PC-9 (cell line): ENCODE measurements at regions not wholly inside any gene's neighbourhood (a gene's known extent, or its start where the extent isn't known, plus 50 kb on each side); places are given as distances from the start of the nearest gene placed in this dataset.

Source experiments
- CTCF ChIP-seq: fragments of 200-600 bp; sonication (generic); conservative IDR thresholded peaks from 2 replicates; pipeline ENCODE4 v1.6.1; 2017; ENCODE audit warnings: mixed run types, antibody characterized with exemption, mild to moderate bottlenecking, moderate library complexity
- EZH2 ChIP-seq: fragments of 200-600 bp; sonication (generic); IDR thresholded peaks from 2 replicates; pipeline ENCODE4 v1.8.0; 2017; ENCODE audit warnings: antibody characterized with exemption, low read depth

- TF ChIP-seq CTCF (no peak), EZH2 (no peak)
Observed at GRCh38 chr5:136457390-136458013, 92.2 kb upstream of the TRPC7 start.
